ENCODE measurements at regions not wholly inside any gene's neighbourhood (a gene's known extent, or its start where the extent isn't known, plus 50 kb on each side); places are given as distances from the start of the nearest gene placed in this dataset.

GRCh38 chr1:4010814-4011605 is 110.9 kb upstream of the C1orf174 start:
- DNase-seq (ENCODE audit: low read depth), result no peak
- TF ChIP-seq CTCF (conservative IDR thresholded peaks at IDR 0.05; ENCODE audit: control insufficient read depth, insufficient read depth, low read depth, low read length), result no peak
- H3K4me3 ChIP-seq (ENCODE audit: control insufficient read depth, low read depth, low read length), result no peak overlapping the region

DNA sequence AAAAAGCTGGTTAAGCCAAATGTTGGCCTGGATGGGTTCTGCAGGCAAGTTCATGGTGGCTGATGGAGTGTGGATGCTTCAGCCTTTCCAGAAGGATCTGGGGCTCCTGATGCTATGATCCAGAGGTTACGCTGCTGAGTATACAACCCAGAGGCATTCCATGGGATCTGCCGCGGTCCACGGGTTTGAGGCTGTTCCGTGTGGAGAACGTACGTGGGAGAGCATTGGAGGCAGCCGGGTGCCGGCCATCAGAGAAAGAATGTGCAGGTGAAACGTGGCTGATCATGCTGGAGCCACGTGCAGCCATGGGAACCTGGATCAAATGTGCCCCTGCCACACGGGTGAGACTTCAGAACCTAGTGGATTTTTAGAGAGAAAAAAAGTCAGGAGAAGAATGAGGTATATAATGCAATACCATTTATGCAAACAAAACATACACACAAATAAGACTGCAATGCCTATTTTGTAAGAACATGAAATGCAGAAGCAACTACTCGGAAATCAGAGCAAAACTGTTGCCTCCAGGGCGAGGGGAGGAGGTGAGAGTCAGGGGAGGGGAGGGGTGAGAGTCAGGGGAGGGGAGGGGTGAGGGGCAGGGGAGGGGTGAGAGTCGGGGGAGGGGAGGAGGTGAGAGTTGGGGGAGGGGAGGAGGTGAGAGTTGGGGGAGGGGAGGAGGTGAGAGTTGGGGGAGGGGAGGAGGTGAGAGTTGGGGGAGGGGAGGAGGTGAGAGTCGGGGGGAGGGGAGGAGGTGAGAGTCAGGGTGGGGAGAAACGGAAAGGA is 116.5 kb upstream of the C1orf174 start:
- no peak for TF ChIP-seq CTCF (conservative IDR thresholded peaks at IDR 0.05; ENCODE audit: control insufficient read depth, insufficient read depth, low read depth, low read length)
- no peak overlapping the region for H3K4me3 ChIP-seq (ENCODE audit: control insufficient read depth, low read depth, low read length)
- no peak for DNase-seq (ENCODE audit: low read depth)

DNA sequence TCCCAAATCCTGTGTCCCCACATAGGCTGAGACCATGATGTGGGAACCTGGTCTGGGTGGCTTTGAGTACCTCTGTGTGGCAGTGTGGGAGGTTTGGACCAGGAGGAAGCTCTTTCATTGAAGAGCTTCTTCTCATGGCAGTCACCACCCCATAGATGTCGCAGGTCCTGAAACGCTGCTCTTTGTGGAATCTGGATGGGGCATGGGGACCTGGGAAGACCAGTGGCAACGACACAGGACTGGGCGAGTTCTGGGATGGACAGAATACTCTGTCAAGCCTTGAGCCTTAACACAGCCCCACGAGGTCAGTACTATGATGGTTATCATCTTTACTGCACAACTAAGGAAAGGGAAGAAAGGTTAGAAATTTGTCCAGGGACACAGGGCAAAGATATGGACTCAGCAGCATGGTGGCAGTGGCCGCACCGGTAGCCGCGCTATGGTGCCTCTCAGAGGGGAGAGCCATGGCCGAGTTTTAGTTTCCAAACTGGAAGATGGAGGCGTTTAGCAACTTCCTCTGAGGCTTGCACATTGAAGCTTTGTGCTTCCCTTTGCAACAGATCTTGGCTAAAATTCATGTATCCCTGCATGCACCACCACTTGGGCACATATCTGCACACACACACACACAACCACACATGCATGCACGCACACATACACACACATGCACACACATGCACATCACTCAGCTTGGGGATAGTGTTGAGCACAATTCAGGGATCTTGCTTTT is 117.7 kb upstream of the C1orf174 start:
- DNase-seq (ENCODE audit: low read depth), result no peak
- H3K4me3 ChIP-seq (ENCODE audit: control insufficient read depth, low read depth, low read length), result no peak overlapping the region
- no peak for TF ChIP-seq CTCF (conservative IDR thresholded peaks at IDR 0.05; ENCODE audit: control insufficient read depth, insufficient read depth, low read depth, low read length)

DNA sequence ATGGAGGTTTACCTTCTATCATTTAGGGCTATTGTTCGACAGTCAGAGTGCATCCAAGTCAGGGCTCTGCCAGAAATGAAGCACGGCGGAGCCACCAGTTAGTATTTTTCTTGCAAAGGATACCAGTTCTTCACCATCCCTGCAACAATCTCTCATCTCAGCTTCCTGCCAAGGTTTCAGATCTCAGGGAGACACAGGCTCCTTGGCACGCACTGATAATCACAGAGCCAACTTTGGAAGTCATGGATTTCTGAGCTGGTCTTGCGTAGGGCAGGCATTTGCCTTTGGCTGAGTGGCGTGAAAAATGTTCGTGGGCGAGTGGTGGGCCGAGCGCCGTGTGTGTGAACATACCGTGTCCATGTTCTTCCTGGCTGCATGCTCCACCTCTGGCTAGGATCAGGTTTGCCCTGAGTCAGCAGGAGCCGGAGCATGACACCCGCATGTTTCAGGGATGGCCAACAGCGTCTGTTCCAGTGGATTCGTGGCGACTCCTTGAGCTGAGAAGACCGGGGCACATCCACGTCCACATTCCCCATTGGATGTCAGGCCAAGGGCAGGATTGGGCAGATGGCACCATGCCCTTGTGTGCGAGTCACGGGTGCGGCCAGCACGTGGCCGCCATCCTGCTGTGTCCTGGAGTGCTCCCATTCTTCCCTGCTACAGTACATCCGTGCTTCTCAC is 118.5 kb upstream of the C1orf174 start:
- no peak for DNase-seq (ENCODE audit: low read depth)
- H3K4me3 ChIP-seq (ENCODE audit: control insufficient read depth, low read depth, low read length), result no peak overlapping the region
- no peak for TF ChIP-seq CTCF (conservative IDR thresholded peaks at IDR 0.05; ENCODE audit: control insufficient read depth, insufficient read depth, low read depth, low read length)

GRCh38 chr1:4019147-4019521 is 119.1 kb upstream of the C1orf174 start:
- no peak overlapping the region for H3K4me3 ChIP-seq (ENCODE audit: control insufficient read depth, low read depth, low read length)
- TF ChIP-seq CTCF (conservative IDR thresholded peaks at IDR 0.05; ENCODE audit: control insufficient read depth, insufficient read depth, low read depth, low read length), result no peak
- no peak for DNase-seq (ENCODE audit: low read depth)

DNA sequence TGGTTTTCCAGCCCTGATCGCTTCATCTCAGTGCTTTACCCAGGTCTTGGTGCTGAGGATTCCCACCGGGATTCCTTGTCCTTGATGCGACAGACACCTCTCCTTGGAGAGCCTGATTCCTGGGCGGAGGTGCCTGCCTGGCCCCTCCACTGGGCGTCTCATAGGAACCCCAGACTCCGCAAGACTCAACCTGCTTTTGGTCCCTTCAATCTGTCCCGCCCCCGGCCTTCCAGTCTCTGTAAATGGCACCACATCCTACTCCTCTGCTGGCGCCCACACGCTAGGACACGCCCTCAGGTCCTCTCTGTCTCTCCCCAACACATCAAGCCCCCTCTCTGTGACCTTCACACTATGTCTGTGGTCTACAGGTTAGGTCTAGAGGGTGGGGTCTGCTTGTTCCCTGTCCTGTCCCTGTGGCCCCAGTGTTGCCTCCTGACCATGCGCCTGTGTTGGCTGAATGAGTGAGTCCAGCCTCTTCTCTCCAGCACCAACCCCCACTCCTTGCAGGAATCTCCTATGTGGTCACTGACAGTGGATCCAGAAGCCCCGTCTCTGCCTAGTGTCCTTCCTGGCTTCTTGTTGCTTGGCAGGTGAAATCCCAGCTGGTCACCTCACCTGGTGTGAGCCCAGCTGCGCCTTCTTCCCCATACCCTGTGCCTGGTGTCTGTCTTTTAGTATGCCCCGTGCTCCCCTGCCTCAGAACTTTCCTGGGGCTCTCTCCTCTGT is 119.7 kb upstream of the C1orf174 start:
- no peak for DNase-seq (ENCODE audit: low read depth)
- H3K4me3 ChIP-seq (ENCODE audit: control insufficient read depth, low read depth, low read length), result no peak overlapping the region
- TF ChIP-seq CTCF (conservative IDR thresholded peaks at IDR 0.05; ENCODE audit: control insufficient read depth, insufficient read depth, low read depth, low read length), result no peak
